ENCODE measurements at regions not wholly inside any gene's neighbourhood (a gene's known extent, or its start where the extent isn't known, plus 50 kb on each side); places are given as distances from the start of the nearest gene placed in this dataset.
"Not testable (repeated sequence)": the region's sequence is repeated elsewhere in the genome, so short reads cannot be mapped to it uniquely, and the experiment has no call there.

DNA sequence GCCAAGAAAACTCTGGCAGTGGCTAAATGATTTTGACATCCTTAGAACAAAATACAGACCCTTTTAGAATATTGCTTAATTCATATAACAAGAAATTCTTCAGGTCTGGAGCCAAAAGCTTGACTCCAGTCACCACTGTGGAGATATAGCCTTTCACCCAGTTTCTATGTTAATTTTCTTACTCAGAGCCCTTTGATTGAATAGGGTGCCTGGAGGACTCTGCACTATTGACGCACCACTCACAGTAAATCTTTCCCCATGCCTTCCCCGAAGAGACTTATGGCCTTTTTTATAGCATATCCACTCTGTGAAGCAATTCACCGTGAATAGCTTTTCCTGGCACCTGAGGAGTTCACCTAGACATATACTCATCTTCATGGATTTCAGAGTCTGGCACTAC, 613.8 kb downstream of the ZWINT start:
- no peak for DNase-seq

DNA sequence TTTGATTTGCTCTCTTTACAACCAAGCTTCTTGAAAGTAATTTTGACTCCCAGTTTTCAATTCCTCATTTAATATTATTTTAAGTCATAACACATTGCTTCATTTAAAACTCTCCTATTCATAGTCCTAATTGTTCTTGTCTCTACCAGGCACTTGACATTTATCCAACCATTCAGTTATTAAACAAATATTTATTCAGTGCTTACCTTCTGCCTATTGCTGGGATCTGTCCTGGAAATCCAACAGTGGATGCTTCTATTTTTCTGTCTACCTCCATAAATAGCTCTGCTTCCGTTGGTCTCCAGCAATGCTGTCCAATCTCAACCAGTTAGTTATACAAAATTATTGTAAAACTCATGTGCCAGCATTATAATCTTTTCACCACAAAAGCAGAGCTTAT, 615.1 kb downstream of the ZWINT start:
- no peak for DNase-seq

DNA sequence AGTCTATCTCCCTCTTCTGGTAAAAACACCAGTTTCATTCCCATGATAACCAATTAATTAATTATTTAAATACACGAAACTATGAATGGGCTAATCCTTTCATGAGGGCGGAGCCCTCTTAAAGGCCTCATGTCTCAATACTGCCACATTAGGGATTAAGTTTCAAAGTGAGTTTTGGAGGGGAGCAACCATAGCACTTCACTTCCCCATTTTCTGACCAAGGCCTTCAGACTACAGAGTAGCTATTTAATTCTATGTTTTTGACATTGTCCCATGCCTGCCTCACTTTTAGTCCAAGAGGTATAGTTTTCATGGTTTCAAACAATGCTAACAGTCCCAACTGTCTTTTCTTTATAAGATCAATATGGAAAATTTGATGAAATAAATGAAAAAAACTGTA, 618.6 kb downstream of the ZWINT start:
- DNase-seq, result no peak

DNA sequence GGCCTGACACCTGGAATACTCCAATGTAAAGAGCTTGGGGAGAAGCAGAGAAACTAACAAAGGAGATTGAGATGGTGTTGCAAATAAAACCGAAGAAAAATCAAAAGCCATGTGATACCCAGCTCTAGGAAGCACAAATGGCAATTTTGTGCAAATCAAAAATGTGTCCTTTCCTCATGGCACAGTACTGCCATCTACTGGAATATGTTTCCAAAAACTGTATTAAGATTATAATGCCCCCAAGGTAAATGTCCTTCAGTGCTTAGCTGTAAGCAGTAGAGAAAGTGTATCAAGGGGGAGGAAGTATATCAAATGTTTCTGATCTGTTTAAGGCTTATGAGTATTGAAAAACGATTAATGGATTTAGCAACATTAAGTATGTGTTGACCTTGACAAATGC, 620.3 kb downstream of the ZWINT start:
- not testable (repeated sequence) for DNase-seq

DNA sequence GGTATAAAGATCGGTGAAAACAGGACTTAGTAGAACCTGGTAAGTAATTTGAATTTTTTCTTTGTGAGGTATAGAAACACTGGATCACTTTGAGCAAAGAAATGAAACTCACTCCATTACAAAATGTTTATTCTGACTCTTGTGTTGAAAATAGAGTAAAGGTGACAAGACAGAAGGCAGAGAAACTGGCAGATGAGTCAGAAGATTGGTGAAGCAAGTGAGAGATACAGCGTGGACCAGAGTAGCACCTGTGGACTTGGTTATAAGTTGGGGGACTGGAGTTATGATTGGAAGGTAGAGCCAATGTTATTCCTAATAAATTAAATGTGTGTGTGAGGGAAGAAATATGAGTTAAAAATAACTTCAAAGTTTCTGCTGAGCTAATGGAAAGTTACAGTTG, 620.9 kb downstream of the ZWINT start:
- no peak for DNase-seq

DNA sequence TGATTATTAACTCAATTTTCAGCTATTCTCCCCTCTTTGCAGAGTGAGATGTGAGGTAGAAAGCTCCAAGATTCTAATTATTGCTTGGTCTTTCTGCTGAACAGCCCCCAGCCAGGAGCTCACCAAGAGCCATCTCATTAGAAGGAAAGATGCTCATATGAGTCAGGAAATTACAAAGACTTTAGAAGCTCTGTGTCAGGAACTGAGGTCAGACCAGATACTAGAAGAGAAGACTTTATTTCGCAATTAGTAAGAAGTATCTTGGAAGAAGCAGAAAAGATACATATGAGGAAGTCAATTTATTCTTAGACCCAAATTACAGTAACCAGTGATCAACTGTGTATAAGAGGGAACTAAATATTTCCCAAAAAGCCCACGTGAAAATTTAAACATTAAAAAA, 626.9 kb downstream of the ZWINT start:
- DNase-seq, result no peak

DNA sequence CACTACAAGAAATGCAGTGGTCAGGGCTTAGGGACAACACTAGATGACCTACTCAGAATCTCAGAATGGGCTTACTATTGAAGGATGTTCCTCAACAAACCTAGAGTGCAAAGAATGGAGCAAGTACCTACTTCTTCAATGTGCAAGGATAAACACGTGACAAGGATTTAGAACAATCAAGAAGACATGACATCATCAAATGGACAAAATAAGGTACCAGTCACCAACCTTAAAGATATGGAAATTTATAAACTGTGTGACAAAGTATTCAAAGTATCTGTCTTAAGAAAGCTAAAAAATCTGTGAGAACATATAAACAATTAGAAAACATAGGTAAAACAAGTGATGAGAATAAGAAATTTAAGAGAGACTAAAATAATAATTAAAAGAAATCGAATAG, 656.1 kb downstream of the ZWINT start:
- DNase-seq, result no peak

DNA sequence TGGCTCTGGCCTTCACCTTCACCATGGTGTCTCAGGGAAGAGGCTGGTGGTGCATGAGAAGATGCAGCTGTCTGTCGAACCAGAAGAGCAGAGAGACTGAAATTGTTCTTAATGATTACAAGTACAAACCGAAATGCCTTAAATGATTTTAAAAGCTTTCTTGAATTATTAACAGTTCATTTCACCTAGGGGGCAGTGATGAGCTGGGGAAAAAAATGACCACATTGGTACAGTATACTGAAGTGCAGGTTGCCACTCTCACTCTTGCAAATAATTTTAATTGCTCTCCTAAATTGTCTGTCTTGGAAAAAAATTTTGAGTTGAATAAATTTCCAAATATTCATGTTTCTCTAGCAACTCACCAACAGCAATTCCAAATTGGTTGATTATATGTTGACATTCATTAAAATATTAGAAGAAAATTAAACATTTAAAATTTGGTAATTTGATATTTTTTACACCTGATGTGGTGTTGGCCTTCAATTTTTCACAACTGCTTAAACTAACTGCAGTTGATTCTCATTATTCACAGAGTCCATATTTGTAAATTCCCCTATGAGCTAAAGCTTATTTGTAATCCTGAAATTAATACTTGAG, 692.6 kb downstream of the ZWINT start:
- DNase-seq, result no peak

DNA sequence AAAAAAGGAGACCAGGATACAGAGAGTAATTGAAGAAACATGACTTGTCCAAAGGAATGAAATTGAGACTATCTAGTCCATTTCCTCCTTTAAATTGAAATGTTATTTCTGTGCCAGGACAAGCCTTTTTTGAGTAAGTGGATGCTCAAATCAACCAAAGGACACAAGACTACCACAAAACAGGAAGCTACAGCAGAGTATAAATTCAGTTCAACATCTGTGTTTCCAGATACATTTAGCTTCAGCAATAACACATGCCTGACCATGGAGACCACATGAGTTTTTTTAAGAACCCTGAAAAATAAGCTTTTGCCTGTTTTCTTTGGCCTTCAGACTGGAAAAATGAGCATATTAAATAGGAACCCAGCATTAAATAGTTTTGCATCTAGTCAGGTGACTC, 707.5 kb downstream of the ZWINT start:
- no peak for DNase-seq

DNA sequence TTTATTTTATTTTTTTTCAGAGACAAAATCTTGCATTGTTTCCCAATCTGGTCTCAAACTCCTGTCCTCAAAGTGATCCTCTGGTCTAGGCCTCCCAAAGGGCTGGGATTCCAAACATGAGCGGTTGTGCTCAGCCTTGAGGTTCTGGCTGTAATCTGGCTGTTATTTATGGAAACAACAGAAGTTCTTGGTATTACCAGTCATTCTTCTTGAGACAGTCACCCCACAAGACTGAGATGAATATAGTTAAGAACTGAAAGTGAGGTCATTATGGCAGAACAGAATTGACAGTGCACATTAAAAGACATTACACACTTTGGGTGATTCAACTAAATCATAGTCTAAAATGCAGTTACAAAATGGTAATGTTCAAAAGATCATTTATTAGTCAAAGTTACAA, 719.5 kb downstream of the ZWINT start:
- DNase-seq, result no peak

DNA sequence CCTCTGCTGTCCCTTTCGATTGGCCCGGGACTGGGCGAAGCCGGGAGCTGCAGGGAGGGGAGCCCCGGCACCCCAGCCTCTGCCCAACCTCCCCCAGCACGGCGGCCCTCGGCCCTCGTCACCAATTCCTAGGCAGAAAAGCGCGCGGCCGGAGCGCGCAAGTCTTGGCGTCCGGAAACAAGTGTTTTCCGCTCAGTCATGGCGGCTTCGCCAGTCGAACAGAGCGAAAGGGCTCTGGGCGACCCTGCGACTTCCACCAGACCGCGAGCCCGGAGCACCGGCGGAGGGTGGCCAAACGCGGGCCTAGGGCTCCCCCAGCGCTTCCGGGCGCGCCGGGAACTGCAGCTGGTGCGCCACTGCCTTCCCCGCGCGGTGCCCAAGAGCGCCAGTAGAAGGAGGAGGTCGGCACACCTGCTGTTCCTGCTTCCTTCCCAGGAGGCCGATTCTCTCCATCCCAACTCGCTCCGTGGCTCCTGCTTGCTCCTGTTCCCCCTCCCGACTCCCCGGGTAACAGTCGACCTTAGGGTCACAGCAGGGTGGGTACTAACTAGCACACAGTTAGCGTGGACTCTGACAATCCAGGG, 729.9 kb downstream of the ZWINT start:
- DNase-seq, result peak; percentile 87

DNA sequence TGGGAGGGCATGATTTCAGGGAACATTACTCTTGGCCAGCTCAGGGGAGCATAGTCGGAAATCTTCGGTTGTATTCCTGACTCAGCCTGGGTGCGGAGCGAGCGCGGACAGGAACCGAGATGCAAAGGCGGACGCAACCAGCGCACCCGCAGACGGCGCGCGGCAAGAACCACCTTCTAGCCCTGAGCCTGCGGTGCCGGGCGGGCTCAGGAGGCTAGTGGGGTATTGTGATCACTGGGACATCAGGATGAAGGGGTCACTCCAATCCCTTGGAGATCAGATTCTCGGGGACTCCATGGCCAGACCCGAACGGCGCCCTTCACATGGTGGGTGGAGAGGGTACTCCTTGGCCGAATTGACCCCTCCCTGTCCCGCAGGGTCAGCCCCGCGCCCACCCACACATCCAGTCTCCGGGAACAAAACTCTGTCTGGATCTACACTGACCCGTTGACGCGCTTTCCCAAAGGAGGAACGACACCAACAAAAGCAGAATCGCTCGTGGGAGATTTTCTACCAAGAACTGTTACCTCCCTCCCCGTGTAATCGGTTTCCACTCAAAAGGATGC, 730.5 kb downstream of the ZWINT start:
- peak; percentile 78 for DNase-seq

DNA sequence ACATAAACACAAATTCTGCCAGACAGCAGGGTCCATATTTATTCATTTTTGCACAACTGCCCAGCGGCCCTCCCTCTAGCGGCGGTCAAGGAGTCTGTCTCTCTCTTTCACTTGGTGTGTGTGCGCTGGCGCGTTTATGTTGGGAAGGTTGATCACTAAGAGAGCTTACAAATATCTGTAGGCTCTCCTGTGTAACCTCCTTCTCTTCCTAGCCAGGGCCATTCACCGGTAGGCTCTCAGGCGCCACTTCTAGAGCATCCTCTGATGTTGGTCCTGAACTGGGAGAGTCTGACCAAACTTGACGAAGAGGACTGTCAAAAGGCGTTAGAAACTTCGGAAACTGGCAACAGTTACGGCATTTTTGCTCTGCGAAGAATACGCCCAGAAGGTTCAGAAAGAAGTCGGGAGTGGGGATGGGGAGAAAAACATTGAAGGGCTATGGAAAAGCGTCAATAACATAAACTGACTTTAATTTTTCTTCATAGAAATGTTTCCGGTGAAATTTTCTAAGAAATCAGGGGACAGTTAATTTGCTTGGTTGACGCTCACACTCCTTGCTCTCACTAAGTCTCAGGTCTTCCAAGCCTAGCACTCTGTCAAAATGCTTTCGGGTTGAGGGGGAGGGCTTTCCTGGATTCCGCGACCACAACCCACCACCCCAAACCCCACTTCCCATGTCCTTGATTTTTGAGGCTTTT, 731.1 kb downstream of the ZWINT start:
- peak; percentile 79 for DNase-seq

DNA sequence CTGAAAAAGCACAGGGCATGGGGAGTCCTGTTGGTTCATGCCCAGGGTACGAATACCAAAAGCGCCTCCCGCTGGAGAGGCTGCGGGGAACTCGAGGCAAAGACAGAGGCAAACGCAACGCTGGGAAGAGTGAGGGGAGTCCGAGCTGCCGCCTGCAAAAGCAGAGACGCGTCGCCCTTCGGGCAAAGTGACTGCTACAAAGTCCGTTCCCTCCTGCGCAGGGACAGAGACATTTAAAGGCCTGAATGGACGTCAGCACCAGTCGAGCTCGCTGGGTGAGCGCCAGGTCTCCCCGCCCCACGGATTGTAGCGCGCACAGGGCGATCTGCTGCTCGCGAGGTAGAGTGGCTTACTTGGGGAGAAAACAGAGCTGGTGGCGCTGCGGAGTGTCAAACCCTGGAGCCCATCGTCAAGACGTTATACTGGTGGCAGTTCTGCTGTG, 732.8 kb downstream of the ZWINT start:
- DNase-seq, result peak; percentile 81

DNA sequence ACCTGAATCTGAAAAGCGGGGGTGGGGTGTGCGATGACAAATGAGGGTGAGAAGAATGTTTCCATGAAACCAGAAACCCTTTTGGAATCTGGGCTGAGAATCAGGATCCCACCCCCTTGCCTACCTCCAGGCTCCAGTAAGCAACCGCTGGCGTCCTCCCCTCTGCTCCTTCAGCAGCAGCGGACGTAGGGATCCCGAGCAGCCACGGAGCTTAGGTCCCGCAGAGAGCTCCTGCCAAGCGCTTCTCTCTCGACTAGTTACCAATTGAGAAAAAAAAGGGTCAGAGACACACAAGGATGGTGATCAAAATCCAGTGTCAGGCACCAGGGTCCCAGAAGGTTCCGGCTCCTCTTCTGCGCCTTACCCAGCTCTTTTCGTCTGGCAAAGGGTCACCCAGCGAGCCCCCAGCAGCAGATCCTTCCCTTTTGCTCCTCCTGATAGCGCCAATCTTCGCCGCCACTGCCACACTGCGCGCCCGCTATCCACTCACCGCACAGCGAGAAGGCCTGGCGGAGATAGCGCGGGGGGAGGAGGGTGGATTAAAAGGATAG, 733.5 kb downstream of the ZWINT start:
- peak; percentile 76 for DNase-seq

DNA sequence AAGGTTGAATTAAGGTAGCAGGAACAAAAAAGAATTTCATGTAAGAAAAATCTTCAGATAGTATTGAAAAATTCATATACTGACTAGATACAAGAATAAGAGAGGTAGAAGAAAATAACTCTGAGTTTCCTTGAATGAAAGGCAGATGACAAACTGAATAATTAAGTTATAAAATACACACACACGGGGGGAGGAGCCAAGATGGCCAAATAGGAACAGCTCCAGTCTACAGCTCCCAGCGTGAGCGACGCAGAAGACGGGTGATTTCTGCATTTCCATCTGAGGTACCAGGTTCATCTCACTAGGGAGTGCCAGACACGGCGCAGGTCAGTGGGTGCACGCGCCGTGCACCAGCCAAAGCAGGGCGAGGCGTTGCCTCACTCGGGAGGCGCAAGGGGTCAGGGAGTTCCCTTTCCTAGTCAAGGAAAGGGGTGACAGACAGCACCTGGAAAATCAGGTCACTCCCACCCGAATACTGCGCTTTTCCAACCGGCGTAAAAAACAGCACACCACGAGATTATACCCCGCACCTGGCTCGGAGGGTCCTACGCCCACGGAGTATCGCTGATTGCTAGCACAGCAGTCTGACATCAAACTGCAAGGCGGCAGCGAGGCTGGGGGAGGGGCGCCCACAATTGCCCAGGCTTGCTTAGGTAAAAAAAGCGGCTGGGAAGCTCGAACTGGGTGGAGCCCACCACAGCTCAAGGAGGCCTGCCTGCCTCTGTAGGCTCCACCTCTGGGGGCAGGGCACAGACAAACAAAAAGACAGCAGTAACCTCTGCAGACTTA, 759.2 kb downstream of the ZWINT start:
- peak; percentile 19 for DNase-seq

DNA sequence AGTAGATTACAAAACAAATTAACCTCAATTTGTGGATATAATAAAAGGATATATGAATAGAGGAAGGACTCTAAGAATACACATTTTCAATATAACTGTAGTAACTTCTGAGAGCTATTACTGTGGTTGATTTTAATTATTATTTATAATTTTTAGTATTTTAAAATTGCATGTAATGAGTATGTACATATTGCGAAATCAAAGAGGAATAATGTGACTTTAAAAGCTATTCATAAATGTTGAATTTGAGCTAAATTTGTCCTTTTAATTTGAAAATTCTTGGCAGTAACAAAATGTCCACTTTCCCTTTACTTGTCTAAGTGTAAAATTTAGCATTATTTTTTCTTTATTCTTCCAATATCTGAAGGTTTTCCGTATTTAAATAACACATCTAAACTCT, 750.6 kb upstream of the PCDH15 start:
- DNase-seq, result no peak

DNA sequence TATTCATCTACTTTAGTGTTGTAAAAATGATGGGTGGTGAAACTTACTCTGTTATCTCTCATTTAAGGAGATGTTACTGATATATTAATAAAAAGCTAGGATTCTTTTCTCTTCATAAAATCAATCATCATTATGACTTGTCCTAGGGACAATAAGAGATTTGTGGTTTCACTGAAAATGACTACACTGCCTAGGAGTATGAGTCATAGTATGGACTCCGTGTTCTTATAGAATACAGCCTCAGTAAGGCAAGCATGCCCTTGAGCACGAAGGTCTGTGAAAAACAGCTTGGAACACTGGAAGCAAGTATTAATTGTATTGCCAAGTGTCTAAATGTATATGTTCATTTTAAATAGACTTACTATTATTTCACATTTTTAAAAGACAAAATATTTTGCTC, 749.2 kb upstream of the PCDH15 start:
- DNase-seq, result no peak

DNA sequence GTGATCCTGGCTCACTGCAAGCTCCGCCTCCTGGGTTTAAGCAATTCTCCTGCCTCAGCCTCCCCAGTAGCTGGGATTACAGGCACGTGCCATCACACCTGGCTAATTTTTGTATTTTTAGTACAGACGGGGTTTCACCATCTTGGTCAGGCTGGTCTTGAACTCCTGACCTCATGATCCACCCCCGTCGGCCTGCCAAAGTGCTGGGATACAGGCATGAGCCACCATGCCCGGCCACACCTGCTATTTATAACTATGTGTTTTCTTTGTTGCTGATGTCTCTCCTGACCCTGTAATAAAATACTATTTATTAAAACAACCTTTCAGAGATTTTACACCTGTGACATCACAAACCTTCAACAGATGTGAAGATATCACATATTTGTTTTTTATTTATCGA, 736.5 kb upstream of the PCDH15 start:
- DNase-seq, result not testable (repeated sequence)

DNA sequence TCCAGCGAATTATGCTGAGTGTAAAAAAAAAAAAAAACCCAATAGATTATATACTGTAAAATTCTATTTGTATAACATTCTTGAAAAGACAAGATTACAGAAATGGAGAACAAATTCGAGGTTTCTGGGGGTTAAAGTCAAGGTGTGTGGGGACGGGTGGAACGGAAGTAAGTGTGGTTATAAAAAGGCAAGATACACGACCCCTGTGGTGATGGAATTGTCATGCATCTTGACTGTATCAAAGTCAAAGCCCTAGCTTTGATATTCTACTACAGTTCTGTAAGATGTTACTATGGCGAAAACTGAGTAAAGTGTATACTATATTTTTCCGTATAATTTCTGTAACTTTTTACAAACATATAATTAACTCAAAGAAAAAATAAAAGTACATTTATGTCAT, 718.2 kb upstream of the PCDH15 start:
- DNase-seq, result no peak

DNA sequence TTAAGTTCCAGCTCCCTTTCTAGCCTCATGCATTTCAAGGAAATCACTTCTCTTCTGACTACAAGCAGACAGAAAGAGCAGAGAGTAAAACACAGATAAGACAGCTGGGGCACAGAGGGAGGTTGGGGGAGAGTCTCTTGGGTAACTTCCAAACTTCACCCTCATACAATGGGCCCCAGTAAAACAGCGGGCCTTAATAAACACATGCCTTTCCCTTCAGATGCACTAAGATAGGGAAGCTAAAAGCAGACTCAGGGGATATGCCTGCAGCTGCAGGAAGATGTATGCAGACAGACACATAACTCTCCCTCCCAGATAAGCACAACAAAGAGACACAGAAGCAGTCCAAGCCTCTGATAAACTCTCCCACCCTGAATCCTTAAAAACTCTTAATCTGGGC, 717.4 kb upstream of the PCDH15 start:
- peak; percentile 6 for DNase-seq

DNA sequence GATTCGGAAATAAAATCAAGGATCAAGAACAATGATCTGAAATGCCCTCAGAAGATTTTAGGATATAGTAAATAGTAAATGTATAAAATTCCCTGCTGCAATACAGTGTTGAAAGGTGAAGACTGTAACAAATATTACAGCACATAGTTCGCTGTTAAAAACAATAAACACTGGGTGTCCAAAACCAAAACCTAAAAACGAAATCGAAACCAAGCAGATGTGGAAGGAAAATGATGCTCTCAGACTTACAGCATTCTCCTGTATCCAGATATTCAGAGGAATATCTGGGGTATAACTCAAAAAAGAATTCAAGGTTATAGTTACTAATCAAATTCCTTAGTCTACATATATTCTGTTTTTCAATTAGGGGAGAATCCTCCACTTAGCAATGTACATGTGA, 708.1 kb upstream of the PCDH15 start:
- DNase-seq, result no peak

Measured in right kidney (tissue), 1 donor.